Lower leg skin (tissue), 3 donors: ENCODE measurements at regions not wholly inside any gene's neighbourhood (a gene's known extent, or its start where the extent isn't known, plus 50 kb on each side); places are given as distances from the start of the nearest gene placed in this dataset.

Source experiments
- POLR2A ChIP-seq, 2 donors: fragments of 450-650 bp; IDR thresholded peaks; one replicate each; pipeline ENCODE4 v1.6.1; 2016 to 2017; ENCODE audit warnings: antibody characterized with exemption in 2 of 2, mild to moderate bottlenecking in 1 of 2, moderate library complexity in 1 of 2
- TF ChIP-seq, protein P1 (sequence below), 3 donors: fragments of 450-650 bp; IDR thresholded peaks; one replicate each; pipeline ENCODE4 v1.5.1; 2016; ENCODE audit warnings: antibody characterized with exemption in 3 of 3, mild to moderate bottlenecking in 3 of 3, moderate library complexity in 2 of 3

DNA sequence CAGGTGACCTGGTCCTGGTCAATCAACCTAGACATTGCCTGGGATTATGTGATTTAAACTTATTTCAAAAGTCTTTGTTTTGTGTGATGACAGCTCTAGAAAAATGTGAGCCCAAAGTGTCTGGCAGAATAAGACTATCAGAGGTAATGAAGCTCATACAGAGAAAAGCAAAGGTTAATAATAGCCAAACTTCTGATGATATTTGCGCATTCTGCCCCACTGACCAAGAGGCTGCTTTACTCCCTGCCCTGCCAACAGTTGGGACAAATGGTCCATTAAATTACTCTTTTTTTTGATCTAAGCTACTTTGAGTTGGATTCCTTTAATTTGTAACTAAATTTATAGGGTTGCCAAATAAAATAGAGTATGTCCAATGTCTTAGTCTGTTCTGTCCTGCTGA lies 911.2 kb downstream of the MCTP2 start:
- TF ChIP-seq, protein P1, sequence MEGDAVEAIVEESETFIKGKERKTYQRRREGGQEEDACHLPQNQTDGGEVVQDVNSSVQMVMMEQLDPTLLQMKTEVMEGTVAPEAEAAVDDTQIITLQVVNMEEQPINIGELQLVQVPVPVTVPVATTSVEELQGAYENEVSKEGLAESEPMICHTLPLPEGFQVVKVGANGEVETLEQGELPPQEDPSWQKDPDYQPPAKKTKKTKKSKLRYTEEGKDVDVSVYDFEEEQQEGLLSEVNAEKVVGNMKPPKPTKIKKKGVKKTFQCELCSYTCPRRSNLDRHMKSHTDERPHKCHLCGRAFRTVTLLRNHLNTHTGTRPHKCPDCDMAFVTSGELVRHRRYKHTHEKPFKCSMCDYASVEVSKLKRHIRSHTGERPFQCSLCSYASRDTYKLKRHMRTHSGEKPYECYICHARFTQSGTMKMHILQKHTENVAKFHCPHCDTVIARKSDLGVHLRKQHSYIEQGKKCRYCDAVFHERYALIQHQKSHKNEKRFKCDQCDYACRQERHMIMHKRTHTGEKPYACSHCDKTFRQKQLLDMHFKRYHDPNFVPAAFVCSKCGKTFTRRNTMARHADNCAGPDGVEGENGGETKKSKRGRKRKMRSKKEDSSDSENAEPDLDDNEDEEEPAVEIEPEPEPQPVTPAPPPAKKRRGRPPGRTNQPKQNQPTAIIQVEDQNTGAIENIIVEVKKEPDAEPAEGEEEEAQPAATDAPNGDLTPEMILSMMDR (IDR thresholded peaks at IDR 0.05) = no peak
- TF ChIP-seq POLR2A (IDR thresholded peaks at IDR 0.05) = no peak
